ENCODE measurements at regions not wholly inside any gene's neighbourhood (a gene's known extent, or its start where the extent isn't known, plus 50 kb on each side); places are given as distances from the start of the nearest gene placed in this dataset.

- TF ChIP-seq POLR2AphosphoS5 (IDR thresholded peaks at IDR 0.05; ENCODE audit: low read depth, low read length) (no peak), CTCF (IDR thresholded peaks at IDR 0.05 in 2 of 3, conservative IDR thresholded peaks at IDR 0.05 in 1 of 3; ENCODE audit: borderline replicate concordance in 1 of 3, insufficient read depth in 1 of 3, low read depth in 2 of 3, low read length in 2 of 3) (no peak), MAX (IDR thresholded peaks at IDR 0.05) (no peak), EGR1 (IDR thresholded peaks at IDR 0.05; ENCODE audit: low read depth) (no peak), POLR2A (IDR thresholded peaks at IDR 0.05; ENCODE audit: borderline replicate concordance, extremely low read depth, insufficient read depth, insufficient read length) (no peak), CEBPB (IDR thresholded peaks at IDR 0.05; ENCODE audit: low read depth) (no peak), REST (IDR thresholded peaks at IDR 0.05; ENCODE audit: low read depth) (no peak), YY1 (IDR thresholded peaks at IDR 0.05; ENCODE audit: extremely low read depth, insufficient replicate concordance, low read depth, low read length) (no peak)
Observed at GRCh38 chr18:55064760-55065159, 105.5 kb upstream of the CCDC68 start.

All from HCT116 (cell line).